A673 (cell line): ENCODE measurements at regions not wholly inside any gene's neighbourhood (a gene's known extent, or its start where the extent isn't known, plus 50 kb on each side); places are given as distances from the start of the nearest gene placed in this dataset.

Experiments used
- BruUV-seq: library from RNA; stranded (reverse); fragments of 400-500 nt; replicated peaks from 2 replicates; lab custom pipeline; 2021; lab: Mats Ljungman, UMichigan
- CTCF ChIA-PET: fragments of 300-600 bp; sonication (Branson Sonifier 250); formaldehyde crosslinking; loops from one replicate; lab custom pipeline; 2022; ENCODE audit warnings: antibody characterized with exemption; lab: Charles Lee
- POLR2A ChIA-PET: fragments of 300-600 bp; sonication (Branson Sonifier 250); formaldehyde crosslinking; loops from one replicate; lab custom pipeline; 2022; ENCODE audit warnings: antibody characterized with exemption; ENCODE audit not compliant: low non-redundant PET; lab: Charles Lee
- DNase-seq: peaks from one replicate; pipeline ENCODE4 v3.0.0-alpha.2; 2015; ENCODE audit warnings: low spot score
- H3K27ac ChIP-seq: fragments of 200-600 bp; sonication (generic); 2 replicates; pipeline ENCODE4 v1.5.1; 2016; ENCODE audit warnings: mixed run types, low read depth, mild to moderate bottlenecking, mixed read lengths, antibody characterized with exemption, low read length; ENCODE audit not compliant: poor library complexity, severe bottlenecking
- H3K27me3 ChIP-seq: fragments of 200-600 bp; sonication (generic); replicated peaks from 2 replicates; pipeline ENCODE4 v1.6.1; 2017; ENCODE audit warnings: mixed run types, low read depth, mild to moderate bottlenecking, mixed read lengths, antibody characterized with exemption, low read length; ENCODE audit not compliant: insufficient read depth, poor library complexity
- H3K36me3 ChIP-seq: fragments of 200-600 bp; sonication (generic); 2 replicates; pipeline ENCODE4 v1.6.1; 2016; ENCODE audit warnings: mixed run types, mild to moderate bottlenecking, mixed read lengths, antibody characterized with exemption, low read length; ENCODE audit not compliant: insufficient read depth, poor library complexity, severe bottlenecking
- H3K4me1 ChIP-seq: fragments of 200-600 bp; sonication (generic); 2 replicates; pipeline ENCODE4 v1.6.1; 2017; ENCODE audit warnings: mixed run types, mild to moderate bottlenecking, mixed read lengths, antibody characterized with exemption, low read length; ENCODE audit not compliant: insufficient read depth, poor library complexity, severe bottlenecking
- H3K4me3 ChIP-seq: fragments of 200-600 bp; sonication (generic); 2 replicates; pipeline ENCODE4 v1.5.1; 2016; ENCODE audit warnings: low read depth, mixed run types, mild to moderate bottlenecking, mixed read lengths, low read length; ENCODE audit not compliant: poor library complexity, severe bottlenecking
- H3K9me3 ChIP-seq: fragments of 200-600 bp; sonication (generic); 2 replicates; pipeline ENCODE4 v1.6.1; 2016; ENCODE audit warnings: mixed run types, low read depth, mild to moderate bottlenecking, mixed read lengths, antibody characterized with exemption, low read length; ENCODE audit not compliant: poor library complexity, severe bottlenecking
- CTCF ChIP-seq: fragments of 300-800, 200-600 bp; sonication (generic); conservative IDR thresholded peaks from 2 replicates; pipeline ENCODE4 v1.5.1; 2017; ENCODE audit warnings: low read depth, mild to moderate bottlenecking, antibody characterized with exemption, low read length, moderate library complexity, mixed read lengths
- EZH2 ChIP-seq: fragments of 200-600 bp; sonication (generic); IDR thresholded peaks from 2 replicates; pipeline ENCODE4 v1.6.1; 2017; ENCODE audit warnings: borderline replicate concordance, low read depth, mild to moderate bottlenecking, mixed read lengths, antibody characterized with exemption, low read length; ENCODE audit not compliant: poor library complexity, severe bottlenecking
- intact Hi-C: fragments of 100-400 bp; cut with micrococcal nuclease; formaldehyde crosslinking; loops from one replicate; pipeline ENCODE4 v1.10.0; 2022; ENCODE audit not compliant: unreplicated experiment

DNA sequence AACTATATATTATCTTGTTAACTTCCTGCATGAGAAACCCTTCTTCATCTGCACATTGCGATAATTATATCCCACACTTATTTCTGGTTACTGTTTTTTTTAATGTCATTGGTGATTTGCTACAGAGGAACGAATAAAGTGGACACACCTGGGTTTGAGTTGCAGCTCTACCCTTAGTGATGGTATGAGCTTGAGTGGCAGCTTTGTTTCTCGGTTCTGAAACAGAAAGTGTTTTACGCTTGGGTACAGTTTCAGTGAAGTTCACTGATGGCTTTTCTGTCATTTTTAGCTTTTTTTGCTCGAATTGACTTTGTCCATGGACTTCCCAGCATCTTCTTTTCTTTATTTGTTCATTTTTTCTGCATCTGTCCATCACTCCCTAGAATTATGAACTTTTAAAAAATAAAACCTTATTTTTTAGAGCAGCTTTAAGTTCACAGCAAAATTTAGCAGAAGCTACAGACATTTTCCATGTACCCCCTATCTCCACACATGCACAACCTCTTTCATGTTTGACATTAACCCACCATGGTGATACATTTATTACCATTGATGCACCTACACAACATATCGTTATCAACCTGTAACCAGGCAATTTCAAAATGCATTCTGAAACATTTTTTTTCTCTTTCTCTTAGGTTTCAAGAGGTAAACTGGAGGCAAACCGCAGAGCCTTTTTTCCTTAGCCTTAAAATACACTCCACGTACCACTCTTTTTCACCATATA, 1041.6 kb upstream of the PRKX start:
- BruUV-seq, result no TSS peak
- H3K27me3 ChIP-seq, result no peaks in the 10 kb centered on the region
- no peak for DNase-seq
- H3K27ac ChIP-seq, result no peak overlapping the region
- TF ChIP-seq CTCF (no peak), EZH2 (no peak)
- intact Hi-C loops, result no loop called here
- H3K4me1 ChIP-seq, result peaks cover under 1% of the 10 kb centered on the region
- ChIA-PET POLR2A (no interaction called here), CTCF (no interaction called here)
- H3K36me3 ChIP-seq, result no peaks in the 10 kb centered on the region
- no peak overlapping the region for H3K4me3 ChIP-seq
- H3K9me3 ChIP-seq, result no peaks in the 10 kb centered on the region

GRCh38 chrX:4741024-4741423, 1027.6 kb upstream of the PRKX start:
- H3K4me3 ChIP-seq, result no peak overlapping the region
- H3K36me3 ChIP-seq, result no peaks in the 10 kb centered on the region
- no peak overlapping the region for H3K27ac ChIP-seq
- TF ChIP-seq EZH2 (no peak), CTCF (no peak)
- intact Hi-C loops, result no loop called here
- BruUV-seq, result no TSS peak
- H3K9me3 ChIP-seq, result no peaks in the 10 kb centered on the region
- no peaks in the 10 kb centered on the region for H3K4me1 ChIP-seq
- no peak for DNase-seq
- ChIA-PET POLR2A (no interaction called here), CTCF (no interaction called here)
- H3K27me3 ChIP-seq, result no peaks in the 10 kb centered on the region

- intact Hi-C loops, result no loop called here
- no peaks in the 10 kb centered on the region for H3K27me3 ChIP-seq
- H3K4me3 ChIP-seq, result no peak overlapping the region
- no peak overlapping the region for H3K27ac ChIP-seq
- no peaks in the 10 kb centered on the region for H3K9me3 ChIP-seq
- DNase-seq, result no peak
- no peak for TF ChIP-seq CTCF
- no peak for TF ChIP-seq EZH2
- CTCF ChIA-PET, result no interaction called here
- POLR2A ChIA-PET, result no interaction called here
- H3K4me1 ChIP-seq, result no peaks in the 10 kb centered on the region
- no peaks in the 10 kb centered on the region for H3K36me3 ChIP-seq
- no TSS peak for BruUV-seq
Measured at GRCh38 chrX:4735299-4735698, 1021.9 kb upstream of the PRKX start.
